ENCODE measurements at regions not wholly inside any gene's neighbourhood (a gene's known extent, or its start where the extent isn't known, plus 50 kb on each side); places are given as distances from the start of the nearest gene placed in this dataset.

GRCh38 chr5:145548097-145548496 lies 287.0 kb downstream of the PRELID2 start:
- H3K4me1 ChIP-seq (ENCODE audit: insufficient read depth, low read length) = peaks cover 12% of the 10 kb centered on the region
- H3K4me2 ChIP-seq (ENCODE audit: low read depth, low read length) = no peak overlapping the region
- no TSS peak for BruUV-seq (replicated peaks)
- no peak for DNase-seq (ENCODE audit: low spot score)
- TF ChIP-seq YEATS4 (CRISPR knock-in tag; IDR thresholded peaks at IDR 0.05; ENCODE audit: borderline replicate concordance) (no peak), ZNF136 (CRISPR knock-in tag; IDR thresholded peaks at IDR 0.05; ENCODE audit: low read depth) (no peak), ZBTB7B (CRISPR knock-in tag; IDR thresholded peaks at IDR 0.05) (no peak), ZNF230 (CRISPR knock-in tag; IDR thresholded peaks at IDR 0.05) (no peak), ZNF354B (CRISPR knock-in tag; IDR thresholded peaks at IDR 0.05) (no peak), POGK (CRISPR knock-in tag; conservative IDR thresholded peaks at IDR 0.05) (no peak), ZGPAT (CRISPR knock-in tag; IDR thresholded peaks at IDR 0.05) (no peak), ZNF569 (CRISPR knock-in tag; IDR thresholded peaks at IDR 0.05; ENCODE audit: borderline replicate concordance) (no peak), ZMAT5 (CRISPR knock-in tag; IDR thresholded peaks at IDR 0.05; ENCODE audit: borderline replicate concordance, low read depth) (no peak), ZNF292 (CRISPR knock-in tag; IDR thresholded peaks at IDR 0.05; ENCODE audit: borderline replicate concordance, low read depth) (no peak), ZNF276 (CRISPR knock-in tag; IDR thresholded peaks at IDR 0.05; ENCODE audit: low read depth) (no peak), ZNF75D (CRISPR knock-in tag; IDR thresholded peaks at IDR 0.05; ENCODE audit: borderline replicate concordance) (no peak)
- no peaks in the 10 kb centered on the region for H3K79me2 ChIP-seq (ENCODE audit: insufficient read depth, low read length)
- H3K9ac ChIP-seq (ENCODE audit: insufficient read depth, low read depth, low read length) = no peak overlapping the region
- in situ Hi-C loops (cut with HindIII; ENCODE audit: extremely low pct_ligation_motif_present, low pct_unique_long_range_greater_than_20kb) (no loop called here), intact Hi-C loops (cut with micrococcal nuclease; ENCODE audit: unreplicated experiment) (no loop called here)
- no peak for FAIRE-seq
- ChIA-PET POLR2A (no interaction called here), CTCF (ENCODE audit: low intra/inter-chr PET ratio, low total read pairs) (no interaction called here)
- no peaks in the 10 kb centered on the region for H3K27me3 ChIP-seq (ENCODE audit: control insufficient read depth in 1 of 2, insufficient read depth in 2 of 2, low read length in 2 of 2)
- H3K4me3 ChIP-seq (replicated peaks in 1 of 3; ENCODE audit: insufficient read depth in 1 of 3, low read depth in 2 of 3, low read length in 3 of 3) = no peak overlapping the region
- ATAC-seq = no peak
- H4K20me1 ChIP-seq (ENCODE audit: insufficient read depth, low read length) = no peaks in the 10 kb centered on the region
- no peaks in the 10 kb centered on the region for H3K9me3 ChIP-seq (ENCODE audit: low read length)
- no peak overlapping the region for H2AFZ ChIP-seq (ENCODE audit: low read length)
- no peak overlapping the region for H3K27ac ChIP-seq (ENCODE audit: extremely low read length, insufficient read depth, low read length)
- H3K36me3 ChIP-seq (replicated peaks in 1 of 2; ENCODE audit: control insufficient read depth in 1 of 2, insufficient read depth in 2 of 2, low read length in 2 of 2) = no peaks in the 10 kb centered on the region

All from HepG2 (cell line).